Neuron (in vitro differentiated cells): ENCODE measurements at regions not wholly inside any gene's neighbourhood (a gene's known extent, or its start where the extent isn't known, plus 50 kb on each side); places are given as distances from the start of the nearest gene placed in this dataset.
"Not testable (repeated sequence)": the region's sequence is repeated elsewhere in the genome, so short reads cannot be mapped to it uniquely, and the experiment has no call there.

Experiments
- H2AFZ ChIP-seq: one replicate; pipeline ENCODE4 v1.6.1; 2013; ENCODE audit warnings: low read depth, mild to moderate bottlenecking, inconsistent platforms, low read length, moderate library complexity
- H3K27me3 ChIP-seq: one replicate; pipeline ENCODE4 v1.6.1; 2013; ENCODE audit warnings: low read length; ENCODE audit not compliant: insufficient read depth
- H3K36me3 ChIP-seq: one replicate; pipeline ENCODE4 v1.6.1; 2013; ENCODE audit warnings: low read length; ENCODE audit not compliant: insufficient read depth
- H3K4me1 ChIP-seq: one replicate; pipeline ENCODE4 v1.6.1; 2013; ENCODE audit warnings: low read length; ENCODE audit not compliant: insufficient read depth
- H3K4me3 ChIP-seq: 2 replicates; pipeline ENCODE4 v1.5.1; 2013; ENCODE audit warnings: mild to moderate bottlenecking, low read length, moderate library complexity
- H3K9me3 ChIP-seq: one replicate; pipeline ENCODE4 v1.6.1; 2013; ENCODE audit warnings: low read length

DNA sequence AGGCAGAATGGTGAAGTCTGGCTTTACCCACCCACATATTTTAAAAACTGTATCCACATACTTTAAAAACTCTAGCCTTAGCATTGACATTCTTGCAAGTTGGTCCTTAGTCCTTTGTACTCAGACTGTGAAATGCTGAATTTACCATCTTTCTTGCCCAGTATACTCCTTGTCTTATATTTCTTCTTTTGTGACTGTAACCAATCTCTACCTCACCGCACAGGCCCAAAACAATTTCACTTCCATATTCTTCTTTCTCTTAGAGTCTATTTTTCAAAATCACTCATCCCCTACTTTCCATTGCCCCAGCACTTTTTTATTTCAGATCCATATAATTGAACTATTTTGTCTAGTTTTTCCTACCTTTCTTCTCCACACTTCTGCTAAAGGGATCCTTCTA, 892.4 kb upstream of the B3GALT2 start:
- Histone ChIP-seq H2AFZ (no peak overlapping the region), H3K4me3 (no peak overlapping the region), H3K4me1 (peaks cover 3% of the 10 kb centered on the region), H3K27me3 (no peaks in the 10 kb centered on the region), H3K36me3 (no peaks in the 10 kb centered on the region), H3K9me3 (no peaks in the 10 kb centered on the region)

DNA sequence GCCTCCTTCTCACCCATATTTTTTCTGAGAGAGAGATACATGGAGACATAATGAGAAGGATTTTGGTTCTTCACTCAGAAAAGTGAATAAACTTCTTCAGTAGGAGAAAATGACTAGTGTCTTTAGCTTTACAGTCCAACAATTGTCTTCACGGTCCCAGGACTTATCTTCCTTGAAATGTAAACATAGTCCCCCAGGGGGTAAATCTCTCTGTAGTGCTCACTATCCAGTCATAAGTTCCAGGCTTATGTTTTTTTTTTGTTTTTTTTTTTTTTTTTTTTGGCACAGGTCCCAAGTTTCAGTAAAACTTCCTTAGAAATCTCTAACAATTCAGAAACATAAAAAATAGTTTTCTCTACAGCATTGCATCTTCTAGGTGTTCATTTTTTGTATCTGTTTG, 890.2 kb upstream of the B3GALT2 start:
- Histone ChIP-seq H3K4me3 (no peak overlapping the region), H3K9me3 (no peaks in the 10 kb centered on the region), H3K36me3 (no peaks in the 10 kb centered on the region), H2AFZ (no peak overlapping the region), H3K27me3 (no peaks in the 10 kb centered on the region), H3K4me1 (peaks cover 4% of the 10 kb centered on the region)

DNA sequence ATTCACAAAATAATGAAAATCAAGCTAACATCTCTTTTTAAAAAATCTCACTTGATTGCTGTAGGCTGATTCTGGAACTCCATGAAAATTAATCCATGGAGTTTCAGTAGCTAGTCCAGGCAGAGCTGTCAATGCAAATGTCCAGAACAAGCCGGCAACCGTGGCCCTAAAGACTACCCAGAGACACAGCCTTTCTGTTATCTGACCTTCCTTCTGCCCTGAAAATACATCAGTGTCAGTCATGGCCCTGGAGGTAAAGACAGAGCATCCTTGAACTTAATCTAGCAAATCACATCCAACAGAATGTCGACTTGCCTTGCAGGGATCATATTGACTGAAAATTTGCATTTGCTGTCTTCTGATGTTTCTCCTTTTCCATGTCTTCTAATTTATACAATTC, 887.4 kb upstream of the B3GALT2 start:
- Histone ChIP-seq H3K9me3 (no peaks in the 10 kb centered on the region), H2AFZ (no peak overlapping the region), H3K4me3 (no peak overlapping the region), H3K4me1 (peaks cover 4% of the 10 kb centered on the region), H3K36me3 (no peaks in the 10 kb centered on the region), H3K27me3 (no peaks in the 10 kb centered on the region)

DNA sequence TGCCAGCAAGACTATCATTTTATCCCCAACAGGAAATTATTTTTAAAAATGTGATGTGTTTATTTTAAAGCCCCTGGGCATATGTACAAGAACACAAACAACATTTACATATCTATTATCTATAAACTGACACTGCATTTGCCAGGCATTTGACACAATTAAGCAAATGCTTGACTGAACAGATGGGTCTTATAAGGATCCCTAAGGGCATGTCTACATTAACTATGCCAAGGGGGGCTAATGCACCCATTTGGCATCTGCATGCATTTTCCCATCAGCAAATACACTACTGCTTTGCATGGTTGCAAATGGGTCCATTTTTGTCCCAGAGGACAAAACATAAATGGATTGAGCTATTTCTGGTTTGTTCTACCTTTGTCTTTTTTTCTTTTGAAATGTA, 884.8 kb upstream of the B3GALT2 start:
- Histone ChIP-seq H3K36me3 (no peaks in the 10 kb centered on the region), H3K4me3 (no peak overlapping the region), H3K9me3 (no peaks in the 10 kb centered on the region), H3K4me1 (peaks cover 4% of the 10 kb centered on the region), H3K27me3 (no peaks in the 10 kb centered on the region), H2AFZ (no peak overlapping the region)

DNA sequence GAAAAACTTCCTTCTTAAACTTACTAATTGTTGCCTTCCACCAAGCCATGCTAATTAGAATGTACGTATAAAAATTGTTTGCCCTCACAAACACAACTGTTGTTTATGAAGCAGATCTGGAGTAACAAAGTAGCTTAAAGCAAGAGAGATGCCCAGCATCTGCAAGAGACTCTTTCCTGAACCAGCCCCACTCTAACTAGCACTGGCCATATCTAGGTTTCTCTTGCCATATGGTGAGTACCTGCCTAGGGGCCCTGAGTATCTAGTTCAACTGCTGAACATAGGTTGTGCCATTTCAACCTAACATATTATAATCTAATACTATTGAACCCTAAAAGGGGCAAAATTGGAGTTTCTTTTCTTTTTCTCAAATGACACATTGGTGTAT, 883.4 kb upstream of the B3GALT2 start:
- H3K27me3 ChIP-seq, result no peaks in the 10 kb centered on the region

DNA sequence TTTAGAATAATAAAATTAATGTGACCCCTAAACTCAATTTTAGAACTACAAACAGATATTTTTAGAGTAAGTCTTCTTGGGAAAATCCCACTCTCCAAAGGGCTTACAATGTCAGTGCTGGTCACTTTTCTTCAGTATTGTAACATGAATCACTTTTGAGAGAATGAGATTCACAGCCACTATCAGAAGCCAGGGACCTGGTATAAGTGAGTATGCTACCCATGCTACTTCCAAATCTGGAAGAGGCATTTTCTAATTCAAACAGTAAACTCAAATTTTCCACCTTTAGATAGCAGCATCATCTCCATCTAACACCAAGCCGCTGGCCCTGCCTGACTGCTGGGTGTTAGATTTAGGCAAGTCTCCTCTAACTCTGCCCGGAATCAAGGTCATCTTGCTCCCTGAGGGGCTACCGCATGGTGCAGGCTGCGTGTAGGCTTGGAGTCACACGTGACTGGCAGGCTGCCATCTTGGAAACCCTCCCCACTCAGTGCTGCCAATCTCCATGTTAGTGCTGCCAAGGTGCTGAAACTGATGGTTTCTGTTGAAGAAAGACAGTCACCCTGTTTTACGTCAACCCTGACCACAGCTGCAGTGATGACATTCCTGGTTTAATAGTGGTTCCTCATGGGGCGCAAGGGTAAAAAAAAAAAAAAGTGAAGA, 882.9 kb upstream of the B3GALT2 start:
- Histone ChIP-seq H3K4me1 (peaks cover 4% of the 10 kb centered on the region), H3K27me3 (no peaks in the 10 kb centered on the region), H3K36me3 (no peaks in the 10 kb centered on the region), H2AFZ (no peak overlapping the region), H3K9me3 (no peaks in the 10 kb centered on the region), H3K4me3 (no peak overlapping the region)

More for the DNA sequence above, 883.4 kb upstream of the B3GALT2 start:
- Histone ChIP-seq H3K4me3 (no peak overlapping the region), H2AFZ (no peak overlapping the region), H3K9me3 (no peaks in the 10 kb centered on the region), H3K36me3 (no peaks in the 10 kb centered on the region), H3K4me1 (peaks cover 4% of the 10 kb centered on the region)

DNA sequence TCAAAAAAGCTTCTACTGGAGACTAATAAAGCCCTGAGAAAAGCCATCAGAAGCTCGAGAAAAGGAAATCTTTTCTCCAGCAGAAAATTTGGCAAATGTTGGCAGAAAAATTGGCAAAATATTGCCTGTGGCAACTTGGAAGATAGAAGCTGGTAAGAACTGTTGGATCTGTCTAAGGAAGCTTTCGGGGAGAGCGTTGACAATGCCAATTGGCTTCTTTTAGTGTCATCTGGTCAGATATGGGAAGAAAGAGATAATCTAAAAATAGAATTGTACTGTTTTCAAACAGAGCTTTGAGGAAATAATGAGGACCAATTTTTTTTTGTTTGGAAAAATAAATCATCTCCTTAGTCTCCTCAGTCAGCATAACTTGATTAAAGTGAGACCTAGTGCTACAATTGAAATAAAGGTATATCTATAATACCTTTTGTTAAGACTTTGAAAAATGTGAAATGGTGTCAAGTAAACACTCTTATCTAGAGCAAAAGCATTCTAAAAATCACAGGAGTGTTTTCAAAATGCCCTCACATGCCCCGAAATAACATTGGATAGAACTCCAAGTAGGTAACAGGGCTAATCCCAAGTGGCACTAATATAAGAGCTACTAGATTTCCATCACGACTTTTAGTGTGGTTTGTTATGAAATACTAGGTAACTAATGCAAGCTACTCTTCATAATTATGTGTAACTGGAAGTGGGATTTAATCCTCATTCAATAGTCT, 882.2 kb upstream of the B3GALT2 start:
- no peaks in the 10 kb centered on the region for H3K27me3 ChIP-seq
- no peaks in the 10 kb centered on the region for H3K36me3 ChIP-seq
- no peak overlapping the region for H3K4me3 ChIP-seq
- H3K9me3 ChIP-seq, result no peaks in the 10 kb centered on the region
- no peaks in the 10 kb centered on the region for H3K4me1 ChIP-seq
- H2AFZ ChIP-seq, result no peak overlapping the region

DNA sequence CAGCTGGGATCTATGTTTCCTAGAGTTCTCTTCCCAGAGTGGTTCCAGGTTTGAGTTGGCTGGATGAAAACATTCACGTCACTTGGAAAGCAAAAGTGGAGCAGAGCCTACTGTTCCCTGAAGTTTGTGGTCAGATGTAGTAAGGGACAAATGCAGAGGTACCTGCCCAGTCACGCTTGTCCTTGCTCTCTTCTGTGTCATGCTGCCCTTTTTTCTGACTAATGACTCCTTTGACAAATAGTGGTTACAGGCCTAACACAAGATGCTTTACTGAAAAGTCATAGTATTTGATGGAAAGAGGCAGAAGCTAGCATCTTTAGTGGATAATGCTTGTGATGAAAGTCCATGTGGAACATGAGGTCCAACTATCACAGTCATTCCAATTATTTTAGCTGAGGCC, 881.4 kb upstream of the B3GALT2 start:
- no peak overlapping the region for H3K4me3 ChIP-seq
- no peak overlapping the region for H2AFZ ChIP-seq
- H3K9me3 ChIP-seq, result no peaks in the 10 kb centered on the region
- H3K4me1 ChIP-seq, result no peaks in the 10 kb centered on the region
- no peaks in the 10 kb centered on the region for H3K36me3 ChIP-seq
- no peaks in the 10 kb centered on the region for H3K27me3 ChIP-seq

DNA sequence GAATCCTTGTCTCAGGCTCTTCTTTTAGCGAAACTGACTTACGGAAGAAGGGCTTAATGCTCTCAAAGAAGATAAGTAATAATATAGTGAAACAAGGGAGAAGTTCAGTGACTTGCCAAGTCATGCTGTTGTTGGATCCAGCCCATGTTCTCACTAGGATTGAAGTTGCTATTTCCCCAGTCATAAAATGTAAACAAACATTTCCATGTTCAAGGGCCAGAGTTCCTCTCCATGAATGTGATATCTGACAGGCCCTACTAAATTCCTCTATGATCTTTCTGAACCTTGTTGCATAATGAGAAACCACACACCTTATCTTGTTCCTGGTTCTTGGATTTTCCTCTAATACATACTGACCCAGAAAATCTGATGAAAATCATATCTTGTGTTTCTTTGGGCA, 876.5 kb upstream of the B3GALT2 start:
- H3K36me3 ChIP-seq, result no peaks in the 10 kb centered on the region
- no peaks in the 10 kb centered on the region for H3K4me1 ChIP-seq
- H2AFZ ChIP-seq, result no peak overlapping the region
- H3K27me3 ChIP-seq, result no peaks in the 10 kb centered on the region
- no peak overlapping the region for H3K4me3 ChIP-seq
- H3K9me3 ChIP-seq, result no peaks in the 10 kb centered on the region

DNA sequence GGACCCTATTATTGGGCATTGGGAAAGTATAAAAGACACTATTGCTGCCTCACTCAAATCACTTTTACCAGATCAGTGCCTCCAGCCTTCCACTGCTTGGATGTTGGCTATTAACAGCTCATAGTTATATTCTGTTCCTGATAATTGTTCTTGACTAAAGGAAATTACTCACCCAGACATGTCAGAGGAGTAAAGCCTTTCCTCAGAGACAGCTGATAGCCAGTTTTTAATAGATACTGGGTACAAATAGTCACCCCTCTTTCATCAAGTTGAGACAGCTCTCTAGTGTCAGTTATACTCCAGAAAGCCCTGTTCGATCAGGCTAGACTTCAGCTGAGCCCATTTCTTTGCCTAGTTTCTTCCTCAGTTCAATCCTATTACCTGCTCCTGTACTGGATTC, 876.1 kb upstream of the B3GALT2 start:
- Histone ChIP-seq H2AFZ (no peak overlapping the region), H3K27me3 (no peaks in the 10 kb centered on the region), H3K9me3 (no peaks in the 10 kb centered on the region), H3K36me3 (no peaks in the 10 kb centered on the region), H3K4me3 (no peak overlapping the region), H3K4me1 (no peaks in the 10 kb centered on the region)

DNA sequence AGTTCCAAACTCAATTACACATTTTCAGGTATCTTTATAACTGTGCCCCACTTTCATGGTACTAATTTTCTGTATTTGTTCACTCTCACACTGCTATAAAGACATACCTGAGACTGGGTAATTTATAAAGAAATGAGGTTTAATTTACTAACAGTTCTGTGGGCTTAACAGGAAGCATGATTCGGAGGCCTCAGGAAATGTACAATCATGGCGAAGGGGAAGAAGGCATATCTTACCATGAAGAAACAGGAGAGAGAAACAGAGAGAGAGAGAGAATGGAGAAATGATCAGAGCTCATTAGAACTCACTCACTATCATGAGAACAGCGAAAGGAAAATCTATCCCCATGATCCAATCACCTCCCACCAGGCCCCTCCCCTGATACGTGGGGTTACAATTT, 874.1 kb upstream of the B3GALT2 start:
- Histone ChIP-seq H3K4me1 (no peaks in the 10 kb centered on the region), H3K4me3 (no peak overlapping the region), H3K9me3 (no peaks in the 10 kb centered on the region), H2AFZ (no peak overlapping the region), H3K36me3 (no peaks in the 10 kb centered on the region), H3K27me3 (no peaks in the 10 kb centered on the region)

DNA sequence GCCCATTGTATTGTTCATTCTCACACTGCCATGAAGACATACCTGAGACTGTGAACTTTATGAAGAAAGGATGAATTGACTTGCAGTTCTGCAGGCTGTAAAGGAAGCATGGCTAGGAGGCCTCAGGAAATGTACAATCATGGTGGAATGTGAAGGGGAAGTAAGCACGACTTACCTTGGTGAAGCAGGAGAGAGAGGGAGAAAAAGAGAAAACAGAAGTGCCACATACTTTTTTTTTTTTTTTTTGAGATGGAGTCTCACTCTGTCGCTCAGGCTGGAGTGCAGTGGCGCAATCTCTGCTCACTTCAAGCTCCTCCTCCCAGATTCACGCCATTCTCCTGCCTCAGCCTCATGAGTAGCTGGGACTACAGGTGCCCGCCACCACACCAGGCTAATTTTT, 871.9 kb upstream of the B3GALT2 start:
- H3K4me1 ChIP-seq, H3K9me3 ChIP-seq, H2AFZ ChIP-seq, H3K36me3 ChIP-seq, H3K4me3 ChIP-seq, H3K27me3 ChIP-seq: not testable (repeated sequence)

DNA sequence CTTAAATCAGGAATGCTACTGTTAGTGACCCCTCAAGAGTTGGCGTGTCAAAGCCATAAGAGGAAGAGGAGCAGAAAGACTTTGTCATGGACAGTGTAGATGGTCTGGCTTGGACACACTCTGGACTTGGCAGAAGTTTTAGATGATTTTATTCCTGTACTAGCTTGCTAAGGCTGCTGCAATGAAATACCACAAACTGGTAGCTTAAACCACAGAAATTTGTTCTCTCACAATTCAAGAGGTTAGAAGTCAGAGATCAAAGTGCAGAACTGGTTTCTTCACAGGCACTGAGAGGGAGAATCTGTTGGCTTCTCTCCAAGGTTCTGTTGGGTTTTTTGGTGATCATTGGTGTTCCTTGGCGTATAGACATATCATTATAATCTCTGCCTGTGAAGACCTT, 869.8 kb upstream of the B3GALT2 start:
- H3K36me3 ChIP-seq, result no peaks in the 10 kb centered on the region
- H2AFZ ChIP-seq, result no peak overlapping the region
- no peaks in the 10 kb centered on the region for H3K27me3 ChIP-seq
- H3K9me3 ChIP-seq, result no peaks in the 10 kb centered on the region
- H3K4me1 ChIP-seq, result no peaks in the 10 kb centered on the region
- H3K4me3 ChIP-seq, result no peak overlapping the region

DNA sequence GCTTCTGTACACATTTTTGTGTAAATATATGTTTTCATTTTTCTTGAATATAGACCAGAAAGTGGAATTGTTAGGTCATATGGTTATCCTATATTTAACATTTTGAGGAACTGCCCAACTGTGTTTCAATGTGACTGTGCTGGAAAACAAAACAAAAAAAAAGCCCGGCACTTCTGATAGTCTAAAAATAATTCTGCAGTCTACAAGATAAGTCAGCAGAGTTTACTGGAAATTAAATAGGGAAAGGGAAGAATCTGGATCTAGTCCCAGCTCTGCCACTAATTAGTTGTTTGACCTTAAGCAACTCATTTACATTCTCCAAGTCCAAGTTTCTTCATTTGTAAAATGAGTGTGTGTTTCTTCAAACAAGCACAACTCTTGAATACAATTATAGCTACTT, 869.1 kb upstream of the B3GALT2 start:
- no peaks in the 10 kb centered on the region for H3K9me3 ChIP-seq
- no peaks in the 10 kb centered on the region for H3K27me3 ChIP-seq

More for the DNA sequence above, 869.1 kb upstream of the B3GALT2 start:
- Histone ChIP-seq H2AFZ (no peak overlapping the region), H3K4me3 (no peak overlapping the region), H3K4me1 (no peaks in the 10 kb centered on the region), H3K36me3 (no peaks in the 10 kb centered on the region)
